ENCODE measurements at regions not wholly inside any gene's neighbourhood (a gene's known extent, or its start where the extent isn't known, plus 50 kb on each side); places are given as distances from the start of the nearest gene placed in this dataset.

GRCh38 chr17:22453181-22453580 lies 760.9 kb downstream of the KCNJ18 start:
- no peak for DNase-seq

- no peak for DNase-seq
Measured at GRCh38 chr17:22454070-22454999, 762.0 kb downstream of the KCNJ18 start.

- DNase-seq = no peak
Measured at GRCh38 chr17:22459331-22459952, 767.1 kb downstream of the KCNJ18 start.

GRCh38 chr17:22459953-22460350 lies 767.6 kb downstream of the KCNJ18 start:
- DNase-seq = no peak

- DNase-seq = no peak
Measured at GRCh38 chr17:22460461-22461063, 768.2 kb downstream of the KCNJ18 start.

GRCh38 chr17:22461460-22462145 lies 769.3 kb downstream of the KCNJ18 start:
- DNase-seq = no peak

GRCh38 chr17:22462461-22462860 lies 770.1 kb downstream of the KCNJ18 start:
- DNase-seq = no peak

GRCh38 chr17:22463110-22463850 lies 771.0 kb downstream of the KCNJ18 start:
- DNase-seq = no peak

- no peak for DNase-seq
Measured at GRCh38 chr17:22464041-22464440, 771.7 kb downstream of the KCNJ18 start.

- no peak for DNase-seq
Measured at GRCh38 chr17:22467720-22468119, 775.4 kb downstream of the KCNJ18 start.

GRCh38 chr17:22469101-22469880 lies 777.0 kb downstream of the KCNJ18 start:
- no peak for DNase-seq

GRCh38 chr17:22469941-22470340 lies 777.6 kb downstream of the KCNJ18 start:
- DNase-seq = no peak

GRCh38 chr17:22470411-22471175 lies 778.3 kb downstream of the KCNJ18 start:
- DNase-seq = no peak

- DNase-seq = no peak
Measured at GRCh38 chr17:22484826-22485225, 792.5 kb downstream of the KCNJ18 start.

GRCh38 chr17:22490399-22490798 lies 798.1 kb downstream of the KCNJ18 start:
- no peak for DNase-seq

- DNase-seq = no peak
Measured at GRCh38 chr17:22492331-22492730, 800.0 kb downstream of the KCNJ18 start.

- no peak for DNase-seq
Measured at GRCh38 chr17:22496450-22496849, 804.1 kb downstream of the KCNJ18 start.

- no peak for DNase-seq
Measured at GRCh38 chr17:22503322-22503899, 811.1 kb downstream of the KCNJ18 start.

- DNase-seq = no peak
Measured at GRCh38 chr17:22505660-22506059, 813.3 kb downstream of the KCNJ18 start.

- DNase-seq = no peak
Measured at GRCh38 chr17:22506231-22506630, 813.9 kb downstream of the KCNJ18 start.

- DNase-seq = no peak
Measured at GRCh38 chr17:22506861-22507260, 814.5 kb downstream of the KCNJ18 start.
